ENCODE measurements at regions not wholly inside any gene's neighbourhood (a gene's known extent, or its start where the extent isn't known, plus 50 kb on each side); places are given as distances from the start of the nearest gene placed in this dataset.
A peak's percentile ranks its signal among the peaks of the same experiment; 100 is the strongest.
"Not testable (repeated sequence)": the region's sequence is repeated elsewhere in the genome, so short reads cannot be mapped to it uniquely, and the experiment has no call there.

DNA sequence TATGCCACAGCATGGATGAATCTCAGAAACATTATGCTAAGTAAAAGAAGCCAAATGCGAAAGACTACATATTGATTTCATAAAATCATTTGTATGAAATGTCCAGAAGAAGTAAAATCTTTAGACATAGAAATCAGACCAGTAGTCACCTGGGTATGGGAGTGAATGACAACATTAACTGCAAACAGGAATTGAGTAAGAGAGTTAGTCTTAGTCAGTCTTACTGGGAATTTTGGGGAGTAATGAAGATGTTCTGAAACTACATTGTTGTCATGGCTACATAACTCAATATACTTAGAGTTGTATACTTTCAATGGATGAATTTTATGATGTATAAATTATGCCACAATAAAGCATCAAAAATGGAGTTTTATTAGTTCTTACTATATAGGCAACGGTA, 107.8 kb upstream of the CHORDC1 start:
- DNase-seq, result no peak

DNA sequence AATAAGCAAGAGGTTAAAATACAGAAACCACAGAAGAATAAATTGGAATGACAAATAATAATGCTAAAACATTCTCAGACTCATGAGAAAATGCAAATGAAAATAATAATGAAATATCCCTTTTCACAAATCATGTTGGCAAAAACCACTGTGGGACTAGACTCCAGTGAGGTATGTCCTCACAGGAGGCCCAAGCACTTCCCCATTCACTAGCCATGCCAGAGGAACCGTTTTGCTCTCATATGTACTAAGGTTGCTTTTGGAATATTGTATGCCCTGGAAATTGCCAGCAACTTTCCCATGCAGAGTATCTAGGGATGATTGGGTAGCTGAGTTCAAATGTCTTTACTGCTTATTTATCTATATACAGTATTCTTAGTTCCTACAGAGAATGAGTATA, 106.2 kb upstream of the CHORDC1 start:
- DNase-seq, result no peak

GRCh38 chr11:90326647-90327046, 103.8 kb upstream of the CHORDC1 start:
- DNase-seq, result no peak

- no peak for DNase-seq
Observed at GRCh38 chr11:90323289-90323688, 100.4 kb upstream of the CHORDC1 start.

DNA sequence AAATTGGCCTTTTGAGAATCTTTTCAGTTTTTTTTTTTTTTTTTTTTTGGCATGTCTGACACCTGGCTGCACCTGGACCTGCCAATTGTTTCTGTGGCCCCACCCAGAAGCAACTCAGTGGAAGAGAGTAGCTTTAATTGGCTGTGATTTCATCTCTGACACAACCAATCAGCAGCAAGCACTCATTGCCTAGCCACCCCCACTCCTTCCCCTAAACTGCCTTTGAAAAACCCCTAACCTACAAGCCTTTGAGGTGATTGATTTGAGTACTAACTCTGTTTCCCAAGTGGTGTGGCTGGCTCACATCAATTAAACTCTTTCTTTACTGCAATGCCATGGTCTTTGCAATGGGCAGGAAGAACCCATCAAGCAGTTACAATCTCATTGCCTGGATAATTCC, 98.2 kb upstream of the CHORDC1 start:
- no peak for DNase-seq

GRCh38 chr11:90318651-90319050, 95.8 kb upstream of the CHORDC1 start:
- DNase-seq, result no peak

DNA sequence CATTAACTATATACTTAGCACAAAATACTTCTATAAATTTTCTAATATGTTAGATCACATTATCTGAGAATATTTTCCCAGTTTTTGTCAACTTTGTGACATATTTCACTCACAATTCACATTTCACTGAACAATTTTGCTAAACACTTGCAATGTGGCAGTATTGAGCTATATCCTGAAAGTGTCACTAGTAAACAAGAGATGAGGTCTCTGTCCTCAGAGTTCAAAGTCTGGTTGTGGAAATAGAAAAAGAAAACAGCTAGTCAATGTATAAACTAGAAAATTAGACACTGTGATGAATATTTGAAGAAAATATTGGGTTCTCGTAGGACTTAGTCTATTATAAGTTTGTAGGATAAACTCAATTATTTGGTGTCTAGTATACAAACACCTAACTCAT, 87.4 kb upstream of the CHORDC1 start:
- no peak for DNase-seq

DNA sequence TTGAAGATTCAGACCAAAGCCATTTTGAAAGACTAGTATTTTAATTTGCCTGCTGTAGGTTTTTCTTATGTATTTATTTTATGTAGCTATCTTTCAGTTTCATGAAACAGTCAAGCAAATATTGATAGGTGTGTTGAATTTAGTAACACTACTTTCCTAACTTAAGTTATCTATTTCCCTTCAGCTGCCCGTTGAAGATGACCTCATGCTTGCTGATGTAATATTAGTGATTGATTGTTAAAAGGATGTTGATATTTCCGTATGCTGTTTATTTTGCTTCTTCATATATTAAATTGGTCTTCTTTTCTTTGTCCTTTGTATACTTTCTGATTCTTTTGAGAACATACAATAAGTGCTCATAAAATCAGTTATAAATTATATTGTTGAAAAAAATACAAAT, 86.8 kb upstream of the CHORDC1 start:
- DNase-seq, result no peak

DNA sequence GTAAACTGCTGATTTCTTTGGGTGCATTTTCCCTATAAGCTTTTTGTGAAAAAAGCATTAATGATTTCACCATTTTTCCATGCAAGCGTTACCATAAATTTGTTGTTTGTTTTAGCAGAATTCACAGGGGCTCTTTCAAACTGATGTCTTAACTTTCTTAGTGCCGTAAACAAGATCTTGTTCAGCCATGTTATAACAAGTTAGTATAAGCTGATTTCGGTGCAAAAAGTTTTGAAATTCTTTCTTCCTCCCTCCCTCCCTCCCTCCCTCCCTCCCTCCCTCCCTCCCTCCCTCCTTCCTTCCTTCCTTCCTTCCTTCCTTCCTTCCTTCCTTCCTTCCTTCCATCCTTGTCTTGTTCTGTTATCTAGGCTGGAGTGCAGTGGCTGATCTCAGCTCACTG, 71.7 kb upstream of the CHORDC1 start:
- DNase-seq, result no peak

GRCh38 chr11:90294091-90294490, 71.2 kb upstream of the CHORDC1 start:
- no peak for DNase-seq

DNA sequence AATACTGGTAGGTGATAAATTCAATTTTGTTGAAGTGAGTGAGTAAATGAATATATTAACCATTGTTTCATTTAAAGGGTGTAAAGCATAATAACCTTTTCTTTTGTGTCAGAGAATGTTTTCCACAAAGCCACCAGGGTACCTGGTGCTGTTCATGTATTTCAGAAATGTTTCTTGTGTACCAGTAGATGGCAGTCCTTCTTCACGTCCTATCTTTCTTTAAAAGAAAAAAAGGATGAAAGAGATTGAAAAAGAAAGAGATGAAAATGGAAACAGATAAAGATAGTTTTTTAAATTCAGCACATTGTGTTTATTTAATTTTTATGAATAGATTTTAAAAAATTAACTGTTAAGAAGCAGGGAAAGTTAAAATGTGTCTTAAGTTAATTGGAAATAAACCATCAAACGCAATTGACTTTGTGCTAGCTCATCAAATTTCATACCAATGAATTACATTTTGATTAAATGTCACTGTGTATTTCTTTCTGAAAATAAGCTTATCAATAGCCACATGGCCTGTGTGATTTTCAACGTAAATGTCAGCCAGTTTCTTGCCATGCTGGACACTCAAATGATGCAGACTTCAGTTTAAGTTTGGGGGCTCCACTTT, 65.5 kb upstream of the CHORDC1 start:
- DNase-seq, result peak; percentile 1

DNA sequence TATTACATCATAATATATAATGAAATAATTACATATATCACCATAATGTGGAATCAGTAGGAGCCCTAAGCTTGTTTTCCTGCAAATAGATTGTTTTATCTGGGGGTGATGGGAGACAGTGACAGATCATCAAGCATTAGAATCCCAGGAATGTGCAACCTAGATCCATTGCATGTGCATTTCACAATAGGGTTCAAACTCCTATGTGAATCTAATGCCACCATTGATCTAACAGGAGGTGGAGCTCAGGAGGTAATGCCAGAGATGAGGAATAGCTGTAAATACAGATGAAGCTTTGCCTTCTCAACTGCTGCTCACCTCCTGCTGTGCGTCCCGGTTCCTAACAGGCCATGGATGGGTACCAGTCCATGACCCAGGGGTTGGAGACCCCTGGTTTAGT, 63.8 kb upstream of the CHORDC1 start:
- DNase-seq, result no peak

DNA sequence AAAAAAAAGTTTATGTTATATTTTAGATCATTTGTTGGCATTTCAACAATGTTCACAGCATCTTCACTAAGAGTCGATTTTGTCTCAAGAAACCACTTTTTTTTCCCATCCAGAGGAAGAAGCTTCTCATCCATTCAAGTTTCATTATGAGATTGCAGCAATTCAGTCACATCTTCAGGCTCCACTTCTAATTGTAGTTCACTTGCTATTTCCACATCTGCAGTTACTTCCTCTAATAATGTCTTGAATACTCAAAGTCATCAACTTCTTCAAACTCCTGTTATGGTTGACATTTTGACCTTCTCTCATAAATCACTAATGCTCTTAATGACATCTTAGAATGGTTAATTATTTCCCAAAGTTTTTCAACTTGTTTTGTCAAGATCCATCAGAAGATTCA, 61.3 kb upstream of the CHORDC1 start:
- DNase-seq, result no peak

DNA sequence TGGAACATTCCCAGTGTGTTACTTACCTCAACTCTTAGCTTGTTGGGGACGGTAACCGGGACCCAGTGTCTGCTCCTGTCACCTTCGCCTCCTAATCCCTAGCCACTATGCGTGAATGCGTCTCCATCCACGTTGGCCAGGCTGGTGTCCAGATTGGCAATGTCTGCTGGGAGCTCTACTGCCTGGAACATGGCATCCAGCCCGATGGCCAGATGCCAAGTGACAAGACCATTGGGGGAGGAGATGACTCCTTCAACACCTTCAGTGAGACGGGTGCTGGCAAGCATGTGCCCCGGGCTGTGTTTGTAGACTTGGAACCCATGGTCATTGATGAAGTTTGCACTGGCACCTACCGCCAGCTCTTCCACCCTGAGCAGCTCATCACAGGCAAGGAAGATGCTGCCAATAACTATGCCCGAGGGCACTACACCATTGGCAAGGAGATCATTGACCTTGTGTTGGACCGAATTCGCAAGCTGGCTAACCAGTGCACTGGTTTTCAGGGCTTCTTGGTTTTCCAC, 59.8 kb upstream of the CHORDC1 start:
- DNase-seq, result not testable (repeated sequence)

GRCh38 chr11:90274362-90274761, 51.5 kb upstream of the CHORDC1 start:
- DNase-seq, result no peak

Measured in EL (cell line).